Lower leg skin (tissue), 4 donors: ENCODE measurements at regions not wholly inside any gene's neighbourhood (a gene's known extent, or its start where the extent isn't known, plus 50 kb on each side); places are given as distances from the start of the nearest gene placed in this dataset.

Source experiments
- DNase-seq, 2 donors: peaks; one replicate each; pipeline ENCODE4 v3.0.0-alpha.2; 2019; ENCODE audit warnings: low spot score in 2 of 2
- H3K4me3 ChIP-seq: fragments of 200-600 bp; sonication (generic); 2 replicates; pipeline ENCODE4 v1.5.1; 2017; ENCODE audit warnings: mild to moderate bottlenecking, low read depth; ENCODE audit not compliant: poor library complexity, severe bottlenecking
- CTCF ChIP-seq, 3 donors: fragments of 450-650 bp; IDR thresholded peaks; one replicate each; pipeline ENCODE4 v1.5.1; 2016; ENCODE audit warnings: antibody characterized with exemption in 3 of 3, mild to moderate bottlenecking in 3 of 3, moderate library complexity in 2 of 3
- POLR2A ChIP-seq, 2 donors: fragments of 450-650 bp; IDR thresholded peaks; one replicate each; pipeline ENCODE4 v1.6.1; 2016 to 2017; ENCODE audit warnings: antibody characterized with exemption in 2 of 2, mild to moderate bottlenecking in 1 of 2, moderate library complexity in 1 of 2
- WGBS, 2 donors: methylation state at CpG; one replicate each; pipeline ENCODE4 v1.1.5; 2018; 5-methylcytosine and 5-hydroxymethylcytosine counted together
- intact Hi-C: fragments of 100-400 bp; cut with DNase I; formaldehyde crosslinking; loops from one replicate; pipeline ENCODE4 v1.15.0; 2023; ENCODE audit warnings: low total_unique reads

GRCh38 chr17:33526717-33527116 lies 233.6 kb upstream of the ASIC2 start:
- WGBS, 2 donors, result 71 to 87% methylated on average over 5 of the region's 5 CpGs
- intact Hi-C loops, result loop anchor here (10.0 kb wide), 1 partner anchor 138 kb away; no protein-coding TSS in a partner anchor
- no peak for DNase-seq
- TF ChIP-seq POLR2A (IDR thresholded peaks at IDR 0.05), result no peak
- no peak for TF ChIP-seq CTCF (IDR thresholded peaks at IDR 0.05)
- no peak overlapping the region for H3K4me3 ChIP-seq

GRCh38 chr17:33527290-33527689 lies 234.2 kb upstream of the ASIC2 start:
- intact Hi-C loops, result loop anchor here (10.0 kb wide), 1 partner anchor 138 kb away; no protein-coding TSS in a partner anchor
- 79 to 84% methylated on average over 3 of the region's 3 CpGs for WGBS, 2 donors
- TF ChIP-seq POLR2A (IDR thresholded peaks at IDR 0.05) (no peak), CTCF (IDR thresholded peaks at IDR 0.05) (no peak)

GRCh38 chr17:33528846-33529245 lies 235.8 kb upstream of the ASIC2 start:
- intact Hi-C loops, result loop anchor here (10.0 kb wide), 1 partner anchor 136 kb away; no protein-coding TSS in a partner anchor
- TF ChIP-seq POLR2A (IDR thresholded peaks at IDR 0.05) (no peak), CTCF (IDR thresholded peaks at IDR 0.05) (no peak)
- H3K4me3 ChIP-seq, result no peak overlapping the region
- WGBS, 2 donors, result 64 to 71% methylated on average over 1 of the region's 1 CpG
- DNase-seq, result no peak

More at GRCh38 chr17:33527290-33527689, 234.2 kb upstream of the ASIC2 start:
- no peak overlapping the region for H3K4me3 ChIP-seq
- DNase-seq, result no peak

GRCh38 chr17:33529816-33530215 lies 236.7 kb upstream of the ASIC2 start:
- WGBS, 2 donors, result 79 to 80% methylated on average over 9 of the region's 9 CpGs
- DNase-seq, result no peak
- TF ChIP-seq POLR2A (IDR thresholded peaks at IDR 0.05) (no peak), CTCF (IDR thresholded peaks at IDR 0.05) (no peak)
- intact Hi-C loops, result loop anchor here (10.0 kb wide), 1 partner anchor 135 kb away; no protein-coding TSS in a partner anchor
- H3K4me3 ChIP-seq, result no peak overlapping the region

- TF ChIP-seq CTCF (IDR thresholded peaks at IDR 0.05) (no peak), POLR2A (IDR thresholded peaks at IDR 0.05) (no peak)
- WGBS, 2 donors, result 66 to 76% methylated on average over 6 of the region's 6 CpGs
- no peak for DNase-seq
- no peak overlapping the region for H3K4me3 ChIP-seq
- intact Hi-C loops, result no loop called here
These were observed 238.2 kb upstream of the ASIC2 start for GRCh38 chr17:33531311-33531710.

GRCh38 chr17:33534087-33534486 lies 241.0 kb upstream of the ASIC2 start:
- H3K4me3 ChIP-seq, result no peak overlapping the region
- intact Hi-C loops, result no loop called here
- TF ChIP-seq CTCF (IDR thresholded peaks at IDR 0.05) (no peak), POLR2A (IDR thresholded peaks at IDR 0.05) (no peak)
- DNase-seq, result no peak
- WGBS, 2 donors, result 76 to 79% methylated on average over 9 of the region's 9 CpGs
